ENCODE measurements at regions not wholly inside any gene's neighbourhood (a gene's known extent, or its start where the extent isn't known, plus 50 kb on each side); places are given as distances from the start of the nearest gene placed in this dataset.

GRCh38 chr13:44652962-44653660, 77.0 kb upstream of the TSC22D1 start:
- no peaks in the 10 kb centered on the region for H3K36me3 Mint-ChIP-seq (ENCODE audit: low read depth)
- H3K27ac Mint-ChIP-seq, result no peak overlapping the region
- no peaks in the 10 kb centered on the region for H3K27me3 Mint-ChIP-seq (ENCODE audit: low read depth)
- no peak overlapping the region for H3K4me3 Mint-ChIP-seq
- TF ChIP-seq CTCF (IDR thresholded peaks at IDR 0.05; ENCODE audit: unreplicated experiment in 3 of 3), result no peak
- H3K9me3 Mint-ChIP-seq, result no peaks in the 10 kb centered on the region
- H3K4me1 Mint-ChIP-seq, result no peaks in the 10 kb centered on the region

DNA sequence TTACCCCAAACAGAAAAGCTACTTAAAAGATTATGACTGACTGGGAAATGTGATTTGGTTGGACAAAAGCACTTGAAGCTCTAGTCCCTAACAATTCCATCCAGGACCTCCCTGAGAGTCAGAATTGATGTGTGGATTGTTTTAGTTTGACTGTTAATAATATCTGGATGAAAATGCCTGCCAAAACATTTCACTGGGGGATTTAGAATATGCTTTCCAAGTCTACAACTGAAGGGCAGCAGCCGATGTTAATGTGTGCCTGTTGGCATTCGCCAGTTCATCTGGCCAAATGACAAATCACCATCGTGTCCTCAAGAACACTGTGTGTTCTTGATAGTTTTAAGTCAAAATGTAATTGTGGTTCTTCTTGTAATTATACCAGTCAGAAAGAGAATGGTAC, 76.0 kb upstream of the TSC22D1 start:
- Mint-ChIP-seq H3K36me3 (ENCODE audit: low read depth) (no peaks in the 10 kb centered on the region), H3K4me3 (no peak overlapping the region), H3K27me3 (ENCODE audit: low read depth) (no peaks in the 10 kb centered on the region), H3K9me3 (no peaks in the 10 kb centered on the region), H3K4me1 (no peaks in the 10 kb centered on the region), H3K27ac (no peak overlapping the region)
- no peak for TF ChIP-seq CTCF (IDR thresholded peaks at IDR 0.05; ENCODE audit: unreplicated experiment in 3 of 3)

DNA sequence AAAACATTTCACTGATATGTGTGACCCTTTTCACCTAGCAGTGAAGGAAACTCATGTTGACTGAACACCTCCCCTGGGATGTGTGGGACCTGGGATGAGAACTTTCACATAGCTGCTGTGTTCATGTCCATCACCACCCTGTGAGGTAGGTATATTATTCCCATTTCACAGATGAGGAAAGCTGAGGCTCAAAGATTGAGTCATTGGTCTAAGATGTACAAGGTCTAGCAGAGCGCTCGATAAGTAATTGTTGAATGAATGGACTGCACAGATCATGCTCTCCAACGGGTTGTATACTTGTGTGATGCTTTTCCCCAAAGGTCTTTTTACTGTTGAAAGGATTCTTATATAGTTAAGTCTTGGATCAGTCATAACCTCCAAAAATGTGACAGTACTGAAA, 75.6 kb upstream of the TSC22D1 start:
- no peak for TF ChIP-seq CTCF (IDR thresholded peaks at IDR 0.05; ENCODE audit: unreplicated experiment in 3 of 3)
- no peaks in the 10 kb centered on the region for H3K27me3 Mint-ChIP-seq (ENCODE audit: low read depth)
- H3K36me3 Mint-ChIP-seq (ENCODE audit: low read depth), result no peaks in the 10 kb centered on the region
- H3K9me3 Mint-ChIP-seq, result no peaks in the 10 kb centered on the region
- no peak overlapping the region for H3K27ac Mint-ChIP-seq
- H3K4me3 Mint-ChIP-seq, result no peak overlapping the region
- H3K4me1 Mint-ChIP-seq, result no peaks in the 10 kb centered on the region

DNA sequence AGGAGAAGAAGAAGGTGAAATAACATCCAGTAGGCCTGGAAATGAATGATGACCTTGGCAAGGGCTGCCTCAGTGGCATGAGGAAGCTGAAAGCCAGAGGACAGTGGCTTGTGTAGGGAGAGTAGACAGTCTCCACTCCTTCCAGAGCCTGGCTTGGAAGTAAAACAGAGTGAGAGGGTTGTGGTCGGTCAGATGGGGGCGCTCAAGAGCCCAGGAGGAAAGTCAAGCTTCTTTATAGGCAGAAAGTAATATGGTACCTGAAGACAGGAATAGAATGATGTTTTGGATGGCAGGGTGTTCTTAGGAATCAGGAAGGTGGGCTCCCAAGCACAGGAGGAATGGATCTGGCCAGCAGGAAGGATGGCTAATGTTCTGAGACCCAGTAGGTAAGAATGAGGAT, 75.1 kb upstream of the TSC22D1 start:
- Mint-ChIP-seq H3K27ac (no peak overlapping the region), H3K36me3 (ENCODE audit: low read depth) (no peaks in the 10 kb centered on the region), H3K4me3 (no peak overlapping the region), H3K9me3 (no peaks in the 10 kb centered on the region), H3K4me1 (no peaks in the 10 kb centered on the region), H3K27me3 (ENCODE audit: low read depth) (no peaks in the 10 kb centered on the region)
- no peak for TF ChIP-seq CTCF (IDR thresholded peaks at IDR 0.05; ENCODE audit: unreplicated experiment in 3 of 3)

DNA sequence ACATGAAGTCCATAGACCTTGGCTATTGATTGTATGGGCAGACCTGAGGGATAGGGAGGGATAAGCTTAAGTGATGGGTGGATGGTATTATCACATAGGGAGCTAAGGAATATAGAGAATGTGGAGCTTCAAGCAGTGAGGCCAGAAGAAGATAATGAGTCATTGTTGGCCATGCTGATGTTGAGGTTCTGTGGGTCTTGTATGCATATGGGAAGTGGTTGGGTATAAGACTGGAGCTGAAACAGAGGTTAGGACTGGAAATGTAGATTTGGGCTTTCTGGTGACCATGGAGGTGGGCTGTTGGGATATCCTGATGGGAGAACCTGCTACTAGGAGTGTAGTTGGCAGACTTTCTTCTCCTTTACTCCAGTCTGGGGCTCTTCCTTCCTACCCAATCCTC, 73.7 kb upstream of the TSC22D1 start:
- no peak overlapping the region for H3K27ac Mint-ChIP-seq
- no peaks in the 10 kb centered on the region for H3K27me3 Mint-ChIP-seq (ENCODE audit: low read depth)
- H3K9me3 Mint-ChIP-seq, result no peaks in the 10 kb centered on the region
- no peaks in the 10 kb centered on the region for H3K4me1 Mint-ChIP-seq
- H3K4me3 Mint-ChIP-seq, result no peak overlapping the region
- no peak for TF ChIP-seq CTCF (IDR thresholded peaks at IDR 0.05; ENCODE audit: unreplicated experiment in 3 of 3)
- H3K36me3 Mint-ChIP-seq (ENCODE audit: low read depth), result no peaks in the 10 kb centered on the region

GRCh38 chr13:44649104-44649428, 72.9 kb upstream of the TSC22D1 start:
- Mint-ChIP-seq H3K9me3 (no peaks in the 10 kb centered on the region), H3K4me1 (no peaks in the 10 kb centered on the region), H3K27ac (peak overlapping the region in 1 of 3 experiments; percentile 65), H3K4me3 (no peak overlapping the region), H3K36me3 (ENCODE audit: low read depth) (no peaks in the 10 kb centered on the region), H3K27me3 (ENCODE audit: low read depth) (no peaks in the 10 kb centered on the region)
- TF ChIP-seq CTCF (IDR thresholded peaks at IDR 0.05; ENCODE audit: unreplicated experiment in 3 of 3), result no peak
